ENCODE measurements at regions not wholly inside any gene's neighbourhood (a gene's known extent, or its start where the extent isn't known, plus 50 kb on each side); places are given as distances from the start of the nearest gene placed in this dataset.
"Not testable (repeated sequence)": the region's sequence is repeated elsewhere in the genome, so short reads cannot be mapped to it uniquely, and the experiment has no call there.

DNA sequence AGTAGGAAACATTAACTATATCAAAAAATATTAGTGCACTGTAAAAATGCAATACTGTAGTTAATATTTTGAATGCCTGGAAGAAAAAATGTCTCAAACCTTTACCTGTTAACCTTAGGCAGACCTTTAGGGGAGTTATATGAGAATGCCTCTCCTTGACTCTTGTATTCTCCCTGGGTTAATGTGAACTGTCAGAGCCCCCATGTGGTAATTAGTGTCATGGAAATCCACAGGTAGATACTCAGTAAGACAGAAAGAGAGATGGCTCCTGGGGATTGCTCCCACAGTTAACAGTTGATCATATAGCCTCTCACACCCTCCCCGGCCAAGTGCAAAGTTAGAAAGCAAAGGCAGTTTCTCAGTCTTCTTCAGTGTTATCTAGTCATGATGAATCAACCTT, 742.8 kb downstream of the NR2F1-AS1 start:
- Histone ChIP-seq H3K4me3 (no peak overlapping the region), H3K27ac (no peak overlapping the region), H3K36me3 (no peaks in the 10 kb centered on the region), H3K9me3 (peaks cover 0 to 11% (median 0%) of the 10 kb centered on the region in 8 donors), H3K4me1 (no peaks in the 10 kb centered on the region), H3K27me3 (replicated peaks in 1 of 7) (no peaks in the 10 kb centered on the region)
- TF ChIP-seq POLR2AphosphoS5 (IDR thresholded peaks at IDR 0.05): no peak
- no peak for TF ChIP-seq CTCF (IDR thresholded peaks at IDR 0.05 in 8 of 11, conservative IDR thresholded peaks at IDR 0.05 in 3 of 11)
- no peak for TF ChIP-seq POLR2A (IDR thresholded peaks at IDR 0.05)
- no peak for DNase-seq
- intact Hi-C loops (cut with DNase I; ENCODE audit: low total_unique reads): no loop called here
- WGBS, 5 donors: 73 to 89% (median 76%) methylated on average over 1 of the region's 1 CpG

GRCh38 chr5:92836855-92837755, 743.9 kb downstream of the NR2F1-AS1 start:
- Histone ChIP-seq H3K27ac (no peak overlapping the region), H3K36me3 (no peaks in the 10 kb centered on the region), H3K4me3 (no peak overlapping the region), H3K9me3 (peaks cover 0 to 11% (median 0%) of the 10 kb centered on the region in 8 donors), H3K4me1 (no peaks in the 10 kb centered on the region), H3K27me3 (replicated peaks in 1 of 7) (no peaks in the 10 kb centered on the region)
- no peak for DNase-seq
- WGBS, 5 donors: 69 to 88% (median 82%) methylated on average over 3 of the region's 3 CpGs
- TF ChIP-seq CTCF (IDR thresholded peaks at IDR 0.05 in 8 of 11, conservative IDR thresholded peaks at IDR 0.05 in 3 of 11) (no peak), POLR2AphosphoS5 (IDR thresholded peaks at IDR 0.05) (no peak), POLR2A (IDR thresholded peaks at IDR 0.05) (no peak)
- intact Hi-C loops (cut with DNase I; ENCODE audit: low total_unique reads): no loop called here

- no peak for DNase-seq
- H3K27me3 ChIP-seq (replicated peaks in 1 of 7): no peaks in the 10 kb centered on the region
- WGBS, 5 donors: 0 to 45% (median 0%) methylated on average over 1 of the region's 1 CpG
- intact Hi-C loops (cut with DNase I; ENCODE audit: low total_unique reads): no loop called here
- no peaks in the 10 kb centered on the region for H3K4me1 ChIP-seq
- no peak overlapping the region for H3K4me3 ChIP-seq
- H3K27ac ChIP-seq: no peak overlapping the region
- TF ChIP-seq CTCF (IDR thresholded peaks at IDR 0.05 in 8 of 11, conservative IDR thresholded peaks at IDR 0.05 in 3 of 11) (no peak), POLR2AphosphoS5 (IDR thresholded peaks at IDR 0.05) (no peak), POLR2A (IDR thresholded peaks at IDR 0.05) (no peak)
- peaks cover 0 to 18% (median 7%) of the 10 kb centered on the region in 8 donors for H3K9me3 ChIP-seq
- H3K36me3 ChIP-seq: no peaks in the 10 kb centered on the region
These were observed 745.3 kb downstream of the NR2F1-AS1 start for GRCh38 chr5:92835712-92836111.

- intact Hi-C loops (cut with DNase I; ENCODE audit: low total_unique reads); H3K9me3 ChIP-seq; H3K27me3 ChIP-seq (replicated peaks in 1 of 7); H3K4me3 ChIP-seq; H3K36me3 ChIP-seq; H3K27ac ChIP-seq; H3K4me1 ChIP-seq; DNase-seq: not testable (repeated sequence)
- 80 to 92% (median 83%) methylated on average over 3 of the region's 3 CpGs for WGBS, 5 donors
These were observed 757.5 kb downstream of the NR2F1-AS1 start for GRCh38 chr5:92823551-92823950.

All from spleen (tissue), 11 donors.